Liver (tissue), 8 donors: ENCODE measurements at regions not wholly inside any gene's neighbourhood (a gene's known extent, or its start where the extent isn't known, plus 50 kb on each side); places are given as distances from the start of the nearest gene placed in this dataset.

ENCODE experiments used
- DNase-seq: peaks from one replicate; pipeline ENCODE4 v3.0.0-alpha.2; 2017; ENCODE audit warnings: low spot score
- H3K27ac ChIP-seq, 2 donors: one replicate each; pipeline ENCODE4 v1.7.0; 2013; ENCODE audit warnings: inconsistent platforms in 2 of 2, low read length in 2 of 2, control low read depth in 1 of 2, low read depth in 1 of 2, mild to moderate bottlenecking in 1 of 2
- H3K27me3 ChIP-seq, 4 donors: one replicate each; pipeline versions ENCODE4 v1.6.1 to v1.7.0; 2013; ENCODE audit warnings: low read length in 3 of 4, inconsistent platforms in 1 of 4, mild to moderate bottlenecking in 1 of 4, moderate library complexity in 1 of 4; ENCODE audit not compliant: control insufficient read depth in 4 of 4, insufficient read depth in 4 of 4
- H3K36me3 ChIP-seq, 4 donors: one replicate each; pipeline versions ENCODE4 v1.6.1 to v1.7.0; 2013; ENCODE audit warnings: low read length in 3 of 4, mild to moderate bottlenecking in 3 of 4, low read depth in 1 of 4, moderate library complexity in 1 of 4; ENCODE audit not compliant: control insufficient read depth in 4 of 4, insufficient read depth in 3 of 4
- H3K4me1 ChIP-seq, 4 donors: one replicate each; pipeline versions ENCODE4 v1.6.1 to v1.7.0; 2013; ENCODE audit warnings: low read length in 3 of 4, mild to moderate bottlenecking in 3 of 4, moderate library complexity in 1 of 4; ENCODE audit not compliant: control insufficient read depth in 4 of 4, insufficient read depth in 4 of 4
- H3K4me3 ChIP-seq, 3 donors: one replicate each; pipeline versions ENCODE4 v1.6.1 to v1.7.0; 2013; ENCODE audit warnings: low read length in 3 of 3, control low read depth in 1 of 3, low read depth in 1 of 3, mild to moderate bottlenecking in 1 of 3
- H3K9ac ChIP-seq, 2 donors: one replicate each; pipeline ENCODE4 v1.7.0; 2013; ENCODE audit warnings: low read length in 2 of 2, mild to moderate bottlenecking in 2 of 2, moderate library complexity in 2 of 2, control low read depth in 1 of 2, low read depth in 1 of 2
- H3K9me3 ChIP-seq, 4 donors: one replicate each; pipeline versions ENCODE4 v1.6.1 to v1.7.0; 2013; ENCODE audit warnings: low read length in 3 of 4; ENCODE audit not compliant: control insufficient read depth in 4 of 4
- ATF3 ChIP-seq: IDR thresholded peaks from 2 replicates; pipeline ENCODE4 v1.6.1; 2016; ENCODE audit warnings: antibody characterized with exemption
- CTCF ChIP-seq: fragments of 150-350 bp; IDR thresholded peaks from 2 replicates; pipeline ENCODE4 v1.5.1; 2017; ENCODE audit warnings: improper control_type of control experiment, low read depth, low read length; ENCODE audit not compliant: missing input control
- EGR1 ChIP-seq, 2 donors: IDR thresholded peaks; 2 replicates each; pipeline ENCODE4 v1.6.1; 2016 to 2018; ENCODE audit warnings: antibody characterized with exemption in 2 of 2, low read depth in 2 of 2
- FOXA1 ChIP-seq: IDR thresholded peaks from 2 replicates; pipeline ENCODE4 v1.6.1; 2016; ENCODE audit warnings: antibody characterized with exemption
- FOXA2 ChIP-seq: IDR thresholded peaks from 2 replicates; pipeline ENCODE4 v1.6.1; 2016; ENCODE audit warnings: antibody characterized with exemption
- GABPA ChIP-seq, 2 donors: IDR thresholded peaks in 1 of 2; conservative IDR thresholded peaks in 1 of 2; 2 replicates each; pipeline ENCODE4 v1.6.1; 2016; ENCODE audit warnings: antibody characterized with exemption in 2 of 2, mild to moderate bottlenecking in 1 of 2, moderate library complexity in 1 of 2
- HNF4A ChIP-seq, 2 donors: conservative IDR thresholded peaks; 2 replicates each; pipeline ENCODE4 v1.6.1; 2016; ENCODE audit warnings: antibody characterized with exemption in 2 of 2, mild to moderate bottlenecking in 2 of 2
- HNF4G ChIP-seq: IDR thresholded peaks from 2 replicates; pipeline ENCODE4 v1.6.1; 2016; ENCODE audit warnings: antibody characterized with exemption
- JUND ChIP-seq, 2 donors: IDR thresholded peaks; 2 replicates each; pipeline ENCODE4 v1.6.1; 2016; ENCODE audit warnings: antibody characterized with exemption in 2 of 2
- MAX ChIP-seq: IDR thresholded peaks from 2 replicates; pipeline ENCODE4 v1.6.1; 2016; ENCODE audit warnings: antibody characterized with exemption
- NR2F2 ChIP-seq: IDR thresholded peaks from 2 replicates; pipeline ENCODE4 v1.6.1; 2016; ENCODE audit warnings: antibody characterized with exemption
- RAD21 ChIP-seq, 2 donors: IDR thresholded peaks; 2 replicates each; pipeline ENCODE4 v1.6.1; 2016; ENCODE audit warnings: antibody characterized with exemption in 2 of 2, mild to moderate bottlenecking in 2 of 2
- REST ChIP-seq: IDR thresholded peaks from 2 replicates; pipeline ENCODE4 v1.6.1; 2016; ENCODE audit warnings: antibody characterized with exemption, mild to moderate bottlenecking
- RXRA ChIP-seq, 2 donors: IDR thresholded peaks; 2 replicates each; pipeline ENCODE4 v1.6.1; 2017 to 2018; ENCODE audit warnings: antibody characterized with exemption in 2 of 2, mild to moderate bottlenecking in 1 of 2
- SP1 ChIP-seq: IDR thresholded peaks from 2 replicates; pipeline ENCODE4 v1.6.1; 2018; ENCODE audit warnings: antibody characterized with exemption, mild to moderate bottlenecking
- TAF1 ChIP-seq: conservative IDR thresholded peaks from 2 replicates; pipeline ENCODE4 v1.6.1; 2016; ENCODE audit warnings: antibody characterized with exemption, mild to moderate bottlenecking
- YY1 ChIP-seq: IDR thresholded peaks from 2 replicates; pipeline ENCODE4 v1.6.1; 2016; ENCODE audit warnings: antibody characterized with exemption, mild to moderate bottlenecking
- WGBS: extraction: QIAGEN DNeasy Blood & Tissue Kit; methylation state at CpG from one replicate; pipeline ENCODE4 v1.1.7; 2013; 5-methylcytosine and 5-hydroxymethylcytosine counted together
- TF ChIP-seq, protein P1 (sequence below): IDR thresholded peaks from 2 replicates; pipeline ENCODE4 v1.6.1; 2016; ENCODE audit warnings: antibody characterized with exemption
- donor health status: healthy.
- donor health status: healthy.
- donor health status: healthy.
- donor health status: healthy.
- donor health status: healthy.

DNA sequence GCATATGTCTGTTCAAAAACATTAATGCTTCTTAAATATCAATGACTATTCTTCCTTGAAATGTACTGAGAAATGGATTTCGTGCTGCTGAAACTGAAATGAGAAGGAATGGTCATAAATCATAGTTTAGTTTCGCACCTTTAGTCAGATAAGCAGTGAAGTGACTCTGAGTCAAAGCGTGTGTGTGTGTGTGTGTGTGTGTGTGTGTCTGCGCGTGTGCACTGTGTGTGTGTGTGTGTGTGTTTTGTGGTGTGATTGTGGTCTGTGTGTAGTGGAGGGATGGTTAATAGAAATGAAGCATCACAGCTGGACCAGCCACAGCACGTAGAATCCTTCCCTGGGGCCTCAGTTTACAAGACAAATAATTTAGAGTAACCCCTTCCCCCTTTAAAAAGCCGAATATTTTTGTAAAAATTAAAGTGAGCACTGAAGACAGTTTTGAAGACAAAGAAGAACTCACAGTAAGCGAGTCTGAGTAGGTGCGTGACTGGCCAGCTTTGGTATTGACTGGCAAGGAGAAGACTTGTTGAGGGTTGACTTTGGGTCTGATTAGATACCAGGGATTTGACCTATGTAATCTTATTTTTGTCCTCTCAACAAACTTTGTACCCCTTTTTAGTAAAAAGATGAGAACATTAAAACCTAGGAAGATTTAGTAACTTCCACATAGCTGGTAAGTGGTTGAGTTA is 202.0 kb upstream of the IL12A start:
- WGBS: 78% methylated on average over 9 of the region's 9 CpGs
- Histone ChIP-seq H3K9ac (no peak overlapping the region), H3K36me3 (no peaks in the 10 kb centered on the region), H3K27me3 (no peaks in the 10 kb centered on the region), H3K9me3 (no peaks in the 10 kb centered on the region), H3K27ac (no peak overlapping the region), H3K4me1 (peaks cover 21 to 62% (median 50%) of the 10 kb centered on the region in 4 donors), H3K4me3 (no peak overlapping the region)
- DNase-seq: no peak
- TF ChIP-seq REST (no peak), FOXA2 (no peak), GABPA (IDR thresholded peaks at IDR 0.05 in 1 of 2, conservative IDR thresholded peaks at IDR 0.05 in 1 of 2) (no peak), JUND (IDR thresholded peaks at IDR 0.05) (no peak), HNF4A (conservative IDR thresholded peaks at IDR 0.05) (no peak), EGR1 (IDR thresholded peaks at IDR 0.05; ENCODE audit: low read depth in 2 of 2) (no peak), CTCF (no peak), RAD21 (IDR thresholded peaks at IDR 0.05) (no peak), NR2F2 (no peak), YY1 (no peak), SP1 (no peak), RXRA (IDR thresholded peaks at IDR 0.05) (no peak), MAX (no peak)

- no peaks in the 10 kb centered on the region for H3K27me3 ChIP-seq
- peak; percentile 39 for DNase-seq
- no peak overlapping the region for H3K9ac ChIP-seq
- peaks cover 20 to 57% (median 47%) of the 10 kb centered on the region in 4 donors for H3K4me1 ChIP-seq
- peak overlapping the region; percentile 29 to 51 for H3K27ac ChIP-seq
- H3K36me3 ChIP-seq: no peaks in the 10 kb centered on the region
- H3K9me3 ChIP-seq: no peaks in the 10 kb centered on the region
- H3K4me3 ChIP-seq: no peak overlapping the region
- WGBS: 38% methylated on average over 4 of the region's 4 CpGs
- TF ChIP-seq TAF1 (no peak), RAD21 (IDR thresholded peaks at IDR 0.05) (no peak), EGR1 (IDR thresholded peaks at IDR 0.05; ENCODE audit: low read depth in 2 of 2) (peak; percentile 27 to 59), ATF3 (peak; percentile 37), HNF4G (no peak), JUND (IDR thresholded peaks at IDR 0.05) (peak; percentile 26 to 82), SP1 (peak; percentile 83), FOXA1 (no peak), YY1 (peak; percentile 63), CTCF (no peak), REST (no peak)
- TF ChIP-seq, protein P1, sequence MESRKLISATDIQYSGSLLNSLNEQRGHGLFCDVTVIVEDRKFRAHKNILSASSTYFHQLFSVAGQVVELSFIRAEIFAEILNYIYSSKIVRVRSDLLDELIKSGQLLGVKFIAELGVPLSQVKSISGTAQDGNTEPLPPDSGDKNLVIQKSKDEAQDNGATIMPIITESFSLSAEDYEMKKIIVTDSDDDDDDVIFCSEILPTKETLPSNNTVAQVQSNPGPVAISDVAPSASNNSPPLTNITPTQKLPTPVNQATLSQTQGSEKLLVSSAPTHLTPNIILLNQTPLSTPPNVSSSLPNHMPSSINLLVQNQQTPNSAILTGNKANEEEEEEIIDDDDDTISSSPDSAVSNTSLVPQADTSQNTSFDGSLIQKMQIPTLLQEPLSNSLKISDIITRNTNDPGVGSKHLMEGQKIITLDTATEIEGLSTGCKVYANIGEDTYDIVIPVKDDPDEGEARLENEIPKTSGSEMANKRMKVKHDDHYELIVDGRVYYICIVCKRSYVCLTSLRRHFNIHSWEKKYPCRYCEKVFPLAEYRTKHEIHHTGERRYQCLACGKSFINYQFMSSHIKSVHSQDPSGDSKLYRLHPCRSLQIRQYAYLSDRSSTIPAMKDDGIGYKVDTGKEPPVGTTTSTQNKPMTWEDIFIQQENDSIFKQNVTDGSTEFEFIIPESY: no peak
These were observed 201.5 kb upstream of the IL12A start for GRCh38 chr3:159787178-159787574.
